GM12891 (cell line): ENCODE measurements at regions not wholly inside any gene's neighbourhood (a gene's known extent, or its start where the extent isn't known, plus 50 kb on each side); places are given as distances from the start of the nearest gene placed in this dataset.

Experiments used
- DNase-seq: peaks from one replicate; pipeline ENCODE4 v3.0.0; 2011; ENCODE audit warnings: low spot score; ENCODE audit not compliant: insufficient read length
- FAIRE-seq: peaks from 2 replicates; lab custom pipeline; 2011; peaks lifted over from hg19 to GRCh38; lab: Jason Lieb, UNC
- PAX5 ChIP-seq: IDR thresholded peaks from 2 replicates; pipeline ENCODE4 v1.6.1; 2011; ENCODE audit warnings: low read length, moderate library complexity, mild to moderate bottlenecking; ENCODE audit not compliant: insufficient read depth, severe bottlenecking
- POLR2A ChIP-seq: IDR thresholded peaks from 2 replicates; pipeline ENCODE4 v1.6.1; 2011; ENCODE audit warnings: low read depth, low read length, control low read depth
- POLR2AphosphoS5 ChIP-seq: IDR thresholded peaks from 2 replicates; pipeline ENCODE4 v1.6.1; 2011; ENCODE audit warnings: low read depth, low read length, control low read depth
- POU2F2 ChIP-seq: IDR thresholded peaks from 2 replicates; pipeline ENCODE4 v1.6.1; 2011; ENCODE audit warnings: low read depth, mild to moderate bottlenecking, control low read depth, low read length, moderate library complexity
- SPI1 ChIP-seq: IDR thresholded peaks from 2 replicates; pipeline ENCODE4 v1.6.1; 2011; ENCODE audit warnings: low read depth, low read length, control low read depth
- TAF1 ChIP-seq: IDR thresholded peaks from 2 replicates; pipeline ENCODE4 v1.6.1; 2011; ENCODE audit warnings: low read depth, low read length, control low read depth

- DNase-seq (no peak), FAIRE-seq (no peak)
- no peak for TF ChIP-seq PAX5
- 0 out of 2 replicates have a peak, but pooled peaks have one; percentile 1 for TF ChIP-seq SPI1
Measured at GRCh38 chr3:104717828-104718196, 648.9 kb upstream of the ALCAM start.

GRCh38 chr3:104723000-104723399, 643.7 kb upstream of the ALCAM start:
- FAIRE-seq: no peak

GRCh38 chr3:104731074-104731473, 635.6 kb upstream of the ALCAM start:
- no peak for FAIRE-seq
- TF ChIP-seq POU2F2 (no peak), TAF1 (no peak), SPI1 (no peak), PAX5 (no peak), POLR2A (no peak), POLR2AphosphoS5 (no peak)

More at GRCh38 chr3:104723000-104723399, 643.7 kb upstream of the ALCAM start:
- no peak for DNase-seq
- TF ChIP-seq POLR2A (no peak), PAX5 (no peak), POU2F2 (no peak), TAF1 (no peak), SPI1 (no peak), POLR2AphosphoS5 (no peak)

GRCh38 chr3:104734627-104735026, 632.1 kb upstream of the ALCAM start:
- TF ChIP-seq SPI1: no peak
- no peak for TF ChIP-seq POU2F2
- no peak for TF ChIP-seq PAX5
- TF ChIP-seq TAF1: no peak
- no peak for TF ChIP-seq POLR2A
- TF ChIP-seq POLR2AphosphoS5: no peak
- no peak for FAIRE-seq
- DNase-seq: no peak

More at GRCh38 chr3:104731074-104731473, 635.6 kb upstream of the ALCAM start:
- DNase-seq: no peak

- FAIRE-seq (no peak), DNase-seq (no peak)
- TF ChIP-seq POLR2A: no peak
- no peak for TF ChIP-seq SPI1
- TF ChIP-seq POU2F2: no peak
- TF ChIP-seq POLR2AphosphoS5: no peak
- TF ChIP-seq PAX5: no peak
- no peak for TF ChIP-seq TAF1
Measured at GRCh38 chr3:104735691-104736090, 631.0 kb upstream of the ALCAM start.

- TF ChIP-seq PAX5 (no peak), SPI1 (no peak)
- FAIRE-seq: no peak
Measured at GRCh38 chr3:104738271-104738670, 628.4 kb upstream of the ALCAM start.

GRCh38 chr3:104740874-104741379, 625.8 kb upstream of the ALCAM start:
- TF ChIP-seq POLR2A (no peak), TAF1 (no peak), SPI1 (no peak), PAX5 (no peak), POU2F2 (no peak), POLR2AphosphoS5 (no peak)
- FAIRE-seq (no peak), DNase-seq (no peak)

More at GRCh38 chr3:104738271-104738670, 628.4 kb upstream of the ALCAM start:
- no peak for DNase-seq

- FAIRE-seq: no peak
- TF ChIP-seq POLR2AphosphoS5: no peak
- no peak for TF ChIP-seq POLR2A
- no peak for TF ChIP-seq POU2F2
- no peak for TF ChIP-seq TAF1
- TF ChIP-seq SPI1: no peak
- TF ChIP-seq PAX5: no peak
Measured at GRCh38 chr3:104742044-104742443, 624.7 kb upstream of the ALCAM start.

GRCh38 chr3:104745313-104745712, 621.4 kb upstream of the ALCAM start:
- no peak for TF ChIP-seq POU2F2
- no peak for TF ChIP-seq SPI1
- TF ChIP-seq POLR2AphosphoS5: no peak
- TF ChIP-seq PAX5: no peak
- TF ChIP-seq POLR2A: no peak
- no peak for TF ChIP-seq TAF1
- DNase-seq (no peak), FAIRE-seq (no peak)

More at GRCh38 chr3:104742044-104742443, 624.7 kb upstream of the ALCAM start:
- no peak for DNase-seq

GRCh38 chr3:104746056-104746455, 620.7 kb upstream of the ALCAM start:
- no peak for TF ChIP-seq TAF1
- no peak for TF ChIP-seq SPI1
- no peak for TF ChIP-seq POLR2AphosphoS5
- TF ChIP-seq PAX5: no peak
- no peak for TF ChIP-seq POLR2A
- TF ChIP-seq POU2F2: no peak
- no peak for DNase-seq
- FAIRE-seq: no peak
